ENCODE measurements at regions not wholly inside any gene's neighbourhood (a gene's known extent, or its start where the extent isn't known, plus 50 kb on each side); places are given as distances from the start of the nearest gene placed in this dataset.
"Not testable (repeated sequence)": the region's sequence is repeated elsewhere in the genome, so short reads cannot be mapped to it uniquely, and the experiment has no call there.

GRCh38 chr3:109920749-109921148 lies 583.4 kb upstream of the DPPA4 start:
- no peak for DNase-seq

- DNase-seq: no peak
These were observed 584.2 kb upstream of the DPPA4 start for GRCh38 chr3:109921509-109921908.

GRCh38 chr3:109922856-109923255 lies 585.5 kb upstream of the DPPA4 start:
- DNase-seq: no peak

GRCh38 chr3:109923431-109923830 lies 586.1 kb upstream of the DPPA4 start:
- DNase-seq: no peak

GRCh38 chr3:109924196-109924595 lies 586.9 kb upstream of the DPPA4 start:
- no peak for DNase-seq

GRCh38 chr3:109926376-109926775 lies 589.0 kb upstream of the DPPA4 start:
- no peak for DNase-seq

GRCh38 chr3:109927161-109927560 lies 589.8 kb upstream of the DPPA4 start:
- no peak for DNase-seq

GRCh38 chr3:109927726-109928125 lies 590.4 kb upstream of the DPPA4 start:
- no peak for DNase-seq

- DNase-seq: no peak
These were observed 593.2 kb upstream of the DPPA4 start for GRCh38 chr3:109930582-109930981.

- no peak for DNase-seq
These were observed 596.2 kb upstream of the DPPA4 start for GRCh38 chr3:109933576-109933975.

GRCh38 chr3:109939817-109940216 lies 602.5 kb upstream of the DPPA4 start:
- no peak for DNase-seq

GRCh38 chr3:109943181-109943580 lies 605.8 kb upstream of the DPPA4 start:
- no peak for DNase-seq

- no peak for DNase-seq
These were observed 607.5 kb upstream of the DPPA4 start for GRCh38 chr3:109944836-109945235.

GRCh38 chr3:109952924-109953323 lies 615.6 kb upstream of the DPPA4 start:
- no peak for DNase-seq

GRCh38 chr3:109963831-109964230 lies 626.5 kb upstream of the DPPA4 start:
- DNase-seq: no peak

- no peak for DNase-seq
These were observed 636.4 kb upstream of the DPPA4 start for GRCh38 chr3:109973733-109974132.

GRCh38 chr3:109977897-109978296 lies 640.6 kb upstream of the DPPA4 start:
- no peak for DNase-seq

GRCh38 chr3:109982201-109982600 lies 644.9 kb upstream of the DPPA4 start:
- DNase-seq: no peak

GRCh38 chr3:109984976-109985375 lies 647.6 kb upstream of the DPPA4 start:
- no peak for DNase-seq

- DNase-seq: no peak
These were observed 648.7 kb upstream of the DPPA4 start for GRCh38 chr3:109985943-109986555.

- DNase-seq: no peak
These were observed 657.5 kb upstream of the DPPA4 start for GRCh38 chr3:109994853-109995252.

- DNase-seq: no peak
These were observed 658.0 kb upstream of the DPPA4 start for GRCh38 chr3:109995377-109995776.

- not testable (repeated sequence) for DNase-seq
These were observed 664.6 kb upstream of the DPPA4 start for GRCh38 chr3:110001905-110002304.

GRCh38 chr3:110006913-110007312 lies 669.6 kb upstream of the DPPA4 start:
- DNase-seq: no peak

GRCh38 chr3:110015231-110015963 lies 678.1 kb upstream of the DPPA4 start:
- no peak for DNase-seq

All from CD4-positive, alpha-beta T cell treated with Interleukin-1 beta for 1 hour (primary cell).